Loucy (cell line): ENCODE measurements at regions not wholly inside any gene's neighbourhood (a gene's known extent, or its start where the extent isn't known, plus 50 kb on each side); places are given as distances from the start of the nearest gene placed in this dataset.

Experiments used
- H2AFZ ChIP-seq: fragments of 200-600 bp; sonication (generic); 2 replicates; pipeline ENCODE4 v1.6.0; 2016; ENCODE audit warnings: antibody characterized with exemption, mild to moderate bottlenecking, low read length, moderate library complexity
- H3F3A ChIP-seq: fragments of 200-600 bp; 2 replicates; pipeline ENCODE4 v1.6.0; 2016; ENCODE audit warnings: antibody characterized with exemption, low read depth, mild to moderate bottlenecking
- H3K27me3 ChIP-seq: fragments of 200-600 bp; sonication (generic); 2 replicates; pipeline ENCODE4 v1.6.1; 2014; ENCODE audit warnings: low read length, mild to moderate bottlenecking; ENCODE audit not compliant: insufficient read depth, poor library complexity, severe bottlenecking
- H3K36me3 ChIP-seq: fragments of 200-600 bp; sonication (generic); 2 replicates; pipeline ENCODE4 v1.6.1; 2016; ENCODE audit warnings: low read length; ENCODE audit not compliant: insufficient read depth
- H3K4me1 ChIP-seq: fragments of 200-600 bp; sonication (generic); 2 replicates; pipeline ENCODE4 v1.5.1; 2014; ENCODE audit warnings: low read length, mild to moderate bottlenecking; ENCODE audit not compliant: insufficient read depth, poor library complexity, severe bottlenecking
- H3K4me2 ChIP-seq: fragments of 200-600 bp; sonication (generic); 2 replicates; pipeline ENCODE4 v1.6.0; 2014; ENCODE audit warnings: antibody characterized with exemption, low read length, low read depth, mild to moderate bottlenecking; ENCODE audit not compliant: poor library complexity, severe bottlenecking
- H3K4me3 ChIP-seq: fragments of 200-600 bp; sonication (generic); 2 replicates; pipeline ENCODE4 v1.5.1; 2014; ENCODE audit warnings: low read length, mild to moderate bottlenecking, mixed read lengths; ENCODE audit not compliant: poor library complexity, severe bottlenecking
- H3K79me2 ChIP-seq: fragments of 200-600 bp; sonication (generic); 2 replicates; pipeline ENCODE4 v1.6.1; 2014; ENCODE audit warnings: low read length; ENCODE audit not compliant: insufficient read depth
- H3K9ac ChIP-seq: fragments of 200-600 bp; sonication (generic); 2 replicates; pipeline ENCODE4 v1.6.0; 2014; ENCODE audit warnings: mild to moderate bottlenecking, low read depth, low read length, moderate library complexity; ENCODE audit not compliant: poor library complexity, severe bottlenecking
- H3K9me2 ChIP-seq: fragments of 200-600 bp; sonication (generic); replicated peaks from 2 replicates; pipeline ENCODE4 v1.6.1; 2016; ENCODE audit warnings: low read depth, low read length, mixed read lengths
- H3K9me3 ChIP-seq: fragments of 200-600 bp; sonication (generic); 2 replicates; pipeline ENCODE4 v1.6.1; 2014; ENCODE audit warnings: mild to moderate bottlenecking, antibody characterized with exemption, low read length, low read depth; ENCODE audit not compliant: insufficient read depth
- H4K20me1 ChIP-seq: fragments of 200-600 bp; sonication (generic); 2 replicates; pipeline ENCODE4 v1.6.0; 2014; ENCODE audit warnings: antibody characterized with exemption, low read length, mild to moderate bottlenecking; ENCODE audit not compliant: insufficient read depth, poor library complexity, severe bottlenecking
- CTCF ChIP-seq: fragments of 200-600 bp; sonication (generic); conservative IDR thresholded peaks from 2 replicates; pipeline ENCODE4 v1.5.1; 2014; ENCODE audit warnings: mild to moderate bottlenecking, antibody characterized with exemption, low read length
- EZH2phosphoT487 ChIP-seq: fragments of 200-600 bp; IDR thresholded peaks from 2 replicates; pipeline ENCODE4 v1.6.1; 2018; ENCODE audit warnings: antibody characterized with exemption, mild to moderate bottlenecking, moderate library complexity, borderline replicate concordance

DNA sequence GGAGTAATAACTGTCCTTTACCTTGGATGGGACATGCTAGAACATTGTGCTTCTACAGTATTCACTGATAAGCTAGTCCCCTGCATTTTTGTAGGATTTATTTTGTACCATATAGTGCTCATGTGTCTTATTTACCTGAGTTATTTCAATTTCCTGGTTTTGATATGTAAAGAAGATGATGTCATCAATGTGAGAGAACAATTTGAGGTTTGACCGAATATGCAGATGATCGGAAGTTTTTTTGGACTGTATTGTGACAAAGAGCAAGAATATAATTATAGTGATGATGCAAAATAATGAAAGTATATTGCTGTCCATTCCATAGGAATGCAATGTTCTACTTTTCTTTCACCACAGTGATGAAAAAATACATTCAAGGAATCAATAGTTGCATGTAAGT, 114.8 kb downstream of the RERGL start:
- H3K4me1 ChIP-seq: no peaks in the 10 kb centered on the region
- H3K79me2 ChIP-seq: no peaks in the 10 kb centered on the region
- no peak overlapping the region for H2AFZ ChIP-seq
- no peaks in the 10 kb centered on the region for H3F3A ChIP-seq
- H3K36me3 ChIP-seq: no peaks in the 10 kb centered on the region
- H3K27me3 ChIP-seq: no peaks in the 10 kb centered on the region
- H3K9me2 ChIP-seq: no peaks in the 10 kb centered on the region
- no peaks in the 10 kb centered on the region for H4K20me1 ChIP-seq
- H3K4me2 ChIP-seq: no peak overlapping the region
- H3K9me3 ChIP-seq: no peaks in the 10 kb centered on the region
- H3K4me3 ChIP-seq: no peak overlapping the region
- no peak overlapping the region for H3K9ac ChIP-seq
- TF ChIP-seq CTCF: no peak
- no peak for TF ChIP-seq EZH2phosphoT487

GRCh38 chr12:17971850-17972249, 118.1 kb downstream of the RERGL start:
- no peaks in the 10 kb centered on the region for H4K20me1 ChIP-seq
- no peak overlapping the region for H2AFZ ChIP-seq
- H3K9me2 ChIP-seq: no peaks in the 10 kb centered on the region
- no peaks in the 10 kb centered on the region for H3K27me3 ChIP-seq
- no peak for TF ChIP-seq EZH2phosphoT487
- TF ChIP-seq CTCF: no peak
- H3K4me2 ChIP-seq: no peak overlapping the region
- no peaks in the 10 kb centered on the region for H3K9me3 ChIP-seq
- H3K36me3 ChIP-seq: no peaks in the 10 kb centered on the region
- H3K79me2 ChIP-seq: no peaks in the 10 kb centered on the region
- H3F3A ChIP-seq: no peaks in the 10 kb centered on the region
- no peak overlapping the region for H3K4me3 ChIP-seq
- no peaks in the 10 kb centered on the region for H3K4me1 ChIP-seq
- no peak overlapping the region for H3K9ac ChIP-seq

GRCh38 chr12:17954788-17955187, 135.2 kb downstream of the RERGL start:
- H3K9ac ChIP-seq: no peak overlapping the region
- no peaks in the 10 kb centered on the region for H3K4me1 ChIP-seq
- no peaks in the 10 kb centered on the region for H3K36me3 ChIP-seq
- H3F3A ChIP-seq: no peaks in the 10 kb centered on the region
- TF ChIP-seq EZH2phosphoT487 (no peak), CTCF (0 out of 2 replicates have a peak, but pooled peaks have one; percentile 8)
- H2AFZ ChIP-seq: 0 out of 2 replicates have a peak overlapping the region, but pooled peaks have one; percentile 28
- H3K4me2 ChIP-seq: no peak overlapping the region
- no peaks in the 10 kb centered on the region for H3K9me3 ChIP-seq
- no peak overlapping the region for H3K4me3 ChIP-seq
- H3K79me2 ChIP-seq: no peaks in the 10 kb centered on the region
- no peaks in the 10 kb centered on the region for H3K9me2 ChIP-seq
- H4K20me1 ChIP-seq: no peaks in the 10 kb centered on the region
- H3K27me3 ChIP-seq: no peaks in the 10 kb centered on the region
